Endothelial cell of umbilical vein (primary cell): ENCODE measurements at regions not wholly inside any gene's neighbourhood (a gene's known extent, or its start where the extent isn't known, plus 50 kb on each side); places are given as distances from the start of the nearest gene placed in this dataset.

Experiments used
- BruUV-seq: library from RNA; stranded (reverse); fragments of 400-500 nt; replicated peaks from 2 replicates; lab custom pipeline; 2021; lab: Mats Ljungman, UMichigan
- CTCF ChIA-PET: fragments of 300-600, 350-600 bp; sonication (Branson Sonifier 250); formaldehyde crosslinking; loops from one replicate; lab custom pipeline; 2021; ENCODE audit warnings: antibody characterized with exemption, inconsistent platforms; lab: Charles Lee
- POLR2A ChIA-PET: fragments of 300-600, 350-600 bp; sonication (Branson Sonifier 250); formaldehyde crosslinking; loops from one replicate; lab custom pipeline; 2021; ENCODE audit warnings: antibody characterized with exemption, inconsistent platforms; lab: Charles Lee
- DNase-seq: peaks from one replicate; pipeline ENCODE4 v3.0.0-alpha.2; 2011; ENCODE audit warnings: low read depth, low spot score
- FAIRE-seq: peaks from 2 replicates; lab custom pipeline; 2011; peaks lifted over from hg19 to GRCh38; lab: Jason Lieb, UNC
- H2AFZ ChIP-seq: 2 replicates; pipeline ENCODE4 v1.6.0; 2012; ENCODE audit warnings: low read depth, low read length, control low read depth, inconsistent platforms
- H3K27ac ChIP-seq: 2 replicates; pipeline ENCODE4 v1.5.1; 2011; ENCODE audit warnings: low read depth, mild to moderate bottlenecking, control low read depth, low read length, moderate library complexity; ENCODE audit not compliant: insufficient read depth
- H3K27me3 ChIP-seq, 2 experiments: 2 replicates each; pipeline versions ENCODE4 v1.6.0 to v1.6.1; 2011; ENCODE audit warnings: low read length in 2 of 2, mixed read lengths in 1 of 2; ENCODE audit not compliant: control insufficient read depth in 2 of 2, insufficient read depth in 2 of 2
- H3K36me3 ChIP-seq, 2 experiments: 2 replicates in 1 of 2; 3 replicates in 1 of 2; pipeline ENCODE4 v1.5.1; 2011; ENCODE audit warnings: low read length in 2 of 2, mild to moderate bottlenecking in 1 of 2, moderate library complexity in 1 of 2; ENCODE audit not compliant: control insufficient read depth in 2 of 2, insufficient read depth in 2 of 2; ENCODE audit errors: extremely low read depth in 1 of 2
- H3K4me1 ChIP-seq: 3 replicates; pipeline ENCODE4 v1.5.1; 2011; ENCODE audit warnings: mild to moderate bottlenecking, low read length; ENCODE audit not compliant: control insufficient read depth, insufficient read depth; ENCODE audit errors: extremely low read depth
- H3K4me2 ChIP-seq: 2 replicates; pipeline ENCODE4 v1.6.1; 2011; ENCODE audit warnings: low read length, control low read depth, mixed read lengths; ENCODE audit not compliant: insufficient read depth
- H3K4me3 ChIP-seq, 3 experiments: fragments of 200-600 bp in 1 of 3; sonication (generic), shearing (Covaris generic) in 1 of 3; replicated peaks in 1 of 3; 2 replicates each; pipeline ENCODE4 v1.5.1; 2011 to 2016; ENCODE audit warnings: control low read depth in 3 of 3, low read length in 3 of 3, mild to moderate bottlenecking in 2 of 3, inconsistent platforms in 1 of 3, low read depth in 1 of 3, moderate library complexity in 1 of 3; ENCODE audit not compliant: insufficient read depth in 1 of 3
- H3K79me2 ChIP-seq: 2 replicates; pipeline ENCODE4 v1.6.0; 2012; ENCODE audit warnings: low read length, inconsistent platforms; ENCODE audit not compliant: control insufficient read depth, insufficient read depth
- H3K9ac ChIP-seq: replicated peaks from 2 replicates; pipeline ENCODE3; 2011; ENCODE audit warnings: low read length, control low read depth; ENCODE audit not compliant: insufficient read depth; ENCODE audit errors: extremely low read depth
- H3K9me1 ChIP-seq: replicated peaks from 3 replicates; pipeline ENCODE4 v1.6.0; 2011; ENCODE audit warnings: mild to moderate bottlenecking, low read length; ENCODE audit not compliant: control insufficient read depth, insufficient read depth; ENCODE audit errors: extremely low read depth
- H3K9me3 ChIP-seq: replicated peaks from 2 replicates; pipeline ENCODE4 v1.5.1; 2012; ENCODE audit warnings: low read length, inconsistent platforms; ENCODE audit not compliant: control insufficient read depth, insufficient read depth
- H4K20me1 ChIP-seq: replicated peaks from 2 replicates; pipeline ENCODE3; 2011; ENCODE audit warnings: mild to moderate bottlenecking, low read length; ENCODE audit not compliant: control insufficient read depth, insufficient read depth; ENCODE audit errors: extremely low read depth
- CTCF ChIP-seq, 2 donors: IDR thresholded peaks; 1 replicate in 1 of 2; 2 replicates in 1 of 2; pipeline ENCODE4 v1.5.1; 2011; ENCODE audit warnings: low read length in 2 of 2, mild to moderate bottlenecking in 2 of 2, moderate library complexity in 2 of 2, control low read depth in 1 of 2, inconsistent platforms in 1 of 2, low read depth in 1 of 2; ENCODE audit not compliant: insufficient read depth in 1 of 2; ENCODE audit errors: extremely low read depth in 1 of 2
- EZH2 ChIP-seq: IDR thresholded peaks from 2 replicates; pipeline ENCODE4 v1.6.1; 2012; ENCODE audit warnings: borderline replicate concordance, low read depth, mild to moderate bottlenecking, moderate library complexity, low read length, inconsistent platforms; ENCODE audit not compliant: severe bottlenecking
- FOS ChIP-seq: IDR thresholded peaks from 2 replicates; pipeline ENCODE4 v1.6.1; 2011; ENCODE audit warnings: mild to moderate bottlenecking, low read length, moderate library complexity, borderline replicate concordance; ENCODE audit not compliant: insufficient read depth
- GATA2 ChIP-seq: IDR thresholded peaks from 2 replicates; pipeline ENCODE4 v1.7.0; 2011; ENCODE audit warnings: low read depth, mild to moderate bottlenecking, moderate library complexity, mixed read lengths, low read length; ENCODE audit not compliant: insufficient read length, insufficient read depth
- JUN ChIP-seq: IDR thresholded peaks from 2 replicates; pipeline ENCODE4 v1.6.1; 2011; ENCODE audit warnings: borderline replicate concordance, low read depth; ENCODE audit not compliant: insufficient read length, insufficient read depth
- MAX ChIP-seq: IDR thresholded peaks from 2 replicates; pipeline ENCODE4 v1.6.1; 2011; ENCODE audit not compliant: insufficient read depth, insufficient read length
- MYC ChIP-seq: IDR thresholded peaks from one replicate; pipeline ENCODE4 v1.6.1; 2011; ENCODE audit warnings: mild to moderate bottlenecking, low read depth, low read length
- POLR2A ChIP-seq: IDR thresholded peaks from 2 replicates; pipeline ENCODE4 v1.6.1; 2012; ENCODE audit warnings: low read depth, mild to moderate bottlenecking, control low read depth, low read length
- POLR2AphosphoS5 ChIP-seq: IDR thresholded peaks from 2 replicates; pipeline ENCODE4 v1.6.1; 2012; ENCODE audit warnings: low read depth, mild to moderate bottlenecking, control low read depth, low read length, moderate library complexity; ENCODE audit not compliant: insufficient read depth
- dilution Hi-C: fragments of 300-500 bp; cut with MboI; formaldehyde crosslinking; loops from one replicate; pipeline ENCODE4 v1.15.0; 2019; ENCODE audit warnings: low sequenced_read_pairs; ENCODE audit not compliant: extremely low pct_ligation_motif_present
- intact Hi-C: fragments of 100-400 bp; cut with micrococcal nuclease; formaldehyde crosslinking; loops from one replicate; pipeline ENCODE4 v1.10.0; 2022

DNA sequence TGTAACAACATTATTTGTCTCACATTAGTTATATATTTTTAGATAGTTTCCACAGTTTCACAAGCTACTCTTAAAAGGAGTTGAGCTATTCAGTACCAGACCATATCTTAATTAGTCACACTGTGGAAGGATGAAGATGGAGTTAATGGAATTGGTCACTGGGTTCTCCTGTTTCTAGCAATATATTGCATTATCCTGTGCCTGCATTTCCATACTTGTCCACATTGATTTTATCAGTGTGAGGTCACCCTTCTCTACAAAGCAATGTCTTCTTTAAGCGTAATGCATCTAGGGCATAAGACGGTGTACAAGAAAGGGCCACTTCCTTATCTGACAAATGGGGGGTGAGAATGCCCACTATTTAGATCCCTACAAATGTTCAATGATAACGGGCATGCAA, 216.8 kb upstream of the TANK start:
- Histone ChIP-seq H3K79me2 (no peaks in the 10 kb centered on the region), H3K27me3 (no peaks in the 10 kb centered on the region), H4K20me1 (no peaks in the 10 kb centered on the region), H3K9ac (no peak overlapping the region), H3K9me3 (no peaks in the 10 kb centered on the region), H3K4me2 (no peak overlapping the region), H3K4me3 (no peak overlapping the region), H3K36me3 (no peaks in the 10 kb centered on the region), H2AFZ (no peak overlapping the region), H3K27ac (no peak overlapping the region), H3K9me1 (no peaks in the 10 kb centered on the region), H3K4me1 (no peaks in the 10 kb centered on the region)
- FAIRE-seq, result no peak
- dilution Hi-C loops, result no loop called here
- no peak for TF ChIP-seq CTCF (IDR thresholded peaks at IDR 0.05; ENCODE audit: extremely low read depth in 1 of 2, insufficient read depth in 1 of 2, low read depth in 1 of 2, low read length in 2 of 2)
- no peak for TF ChIP-seq GATA2
- no peak for TF ChIP-seq EZH2
- no peak for TF ChIP-seq MAX
- no peak for TF ChIP-seq POLR2A
- TF ChIP-seq FOS, result no peak
- TF ChIP-seq MYC, result no peak
- no peak for TF ChIP-seq POLR2AphosphoS5
- TF ChIP-seq JUN, result no peak
- ChIA-PET CTCF (interaction anchor here (1.5 to 1.6 kb wide), 2 partner anchors 25 to 515 kb away, joined by 3 to 5 read pairs; no protein-coding TSS in a partner anchor), POLR2A (no interaction called here)
- BruUV-seq, result no TSS peak
- intact Hi-C loops, result no loop called here
- no peak for DNase-seq
